OCI-LY7 (cell line): ENCODE measurements at regions not wholly inside any gene's neighbourhood (a gene's known extent, or its start where the extent isn't known, plus 50 kb on each side); places are given as distances from the start of the nearest gene placed in this dataset.

ENCODE experiments used
- BruUV-seq: library from RNA; stranded (reverse); fragments of 400-500 nt; replicated peaks from 2 replicates; lab custom pipeline; 2021; lab: Mats Ljungman, UMichigan
- CTCF ChIA-PET: fragments of 300-600 bp; sonication (Branson Sonifier 250); formaldehyde crosslinking; loops from one replicate; lab custom pipeline; 2022; ENCODE audit warnings: antibody characterized with exemption; ENCODE audit not compliant: unreplicated experiment; lab: Charles Lee
- POLR2A ChIA-PET: fragments of 300-600 bp; sonication (Branson Sonifier 250); formaldehyde crosslinking; loops from one replicate; lab custom pipeline; 2022; ENCODE audit warnings: antibody characterized with exemption; lab: Charles Lee
- DNase-seq: peaks from one replicate; pipeline ENCODE4 v3.0.0-alpha.2; 2015; ENCODE audit warnings: low spot score
- H2AFZ ChIP-seq: fragments of 200-600 bp; sonication (generic), shearing (Covaris generic); 2 replicates; pipeline ENCODE4 v1.6.1; 2014; ENCODE audit warnings: mild to moderate bottlenecking, antibody characterized with exemption, low read length, moderate library complexity
- H3K27ac ChIP-seq: fragments of 200-600 bp; sonication (generic); 2 replicates; pipeline ENCODE4 v1.5.1; 2014; ENCODE audit warnings: mixed run types, low read depth, mild to moderate bottlenecking, moderate library complexity, low read length, inconsistent platforms; ENCODE audit not compliant: poor library complexity, severe bottlenecking
- H3K36me3 ChIP-seq: fragments of 200-600 bp; sonication (generic); 2 replicates; pipeline ENCODE4 v1.6.1; 2014; ENCODE audit warnings: mild to moderate bottlenecking, antibody characterized with exemption, low read length, moderate library complexity, mixed read lengths; ENCODE audit not compliant: insufficient read depth
- H3K4me1 ChIP-seq: fragments of 200-600 bp; sonication (generic); 2 replicates; pipeline ENCODE4 v1.5.1; 2014; ENCODE audit warnings: mild to moderate bottlenecking, low read length; ENCODE audit not compliant: insufficient read depth, poor library complexity, severe bottlenecking
- H3K4me2 ChIP-seq: fragments of 200-600 bp; sonication (generic); 2 replicates; pipeline ENCODE4 v1.6.1; 2014; ENCODE audit warnings: mild to moderate bottlenecking, low read length
- H3K4me3 ChIP-seq: fragments of 200-600 bp; sonication (generic); 2 replicates; pipeline ENCODE4 v1.5.1; 2014; ENCODE audit warnings: mild to moderate bottlenecking, low read depth, low read length; ENCODE audit not compliant: poor library complexity, severe bottlenecking
- H3K79me2 ChIP-seq: fragments of 200-600 bp; sonication (generic); 2 replicates; pipeline ENCODE4 v1.6.1; 2016; ENCODE audit warnings: low read depth, mild to moderate bottlenecking, low read length, moderate library complexity, mixed read lengths; ENCODE audit not compliant: insufficient read depth
- H3K9me2 ChIP-seq: fragments of 200-600 bp; sonication (generic); 2 replicates; pipeline ENCODE4 v1.6.1; 2016; ENCODE audit warnings: mild to moderate bottlenecking, low read length, mixed read lengths; ENCODE audit not compliant: insufficient read depth
- H3K9me3 ChIP-seq: fragments of 200-600 bp; sonication (generic); 2 replicates; pipeline ENCODE4 v1.6.1; 2014; ENCODE audit warnings: mild to moderate bottlenecking, mixed run types, low read length, mixed read lengths
- H4K20me1 ChIP-seq: fragments of 200-600 bp; sonication (generic); 2 replicates; pipeline ENCODE4 v1.6.1; 2014; ENCODE audit warnings: mild to moderate bottlenecking, antibody characterized with exemption, low read length, moderate library complexity, mixed read lengths; ENCODE audit not compliant: insufficient read depth
- CTCF ChIP-seq: fragments of 200-600 bp; sonication (generic); conservative IDR thresholded peaks from 2 replicates; pipeline ENCODE4 v1.5.1; 2014; ENCODE audit warnings: mild to moderate bottlenecking, antibody characterized with exemption, low read length, moderate library complexity, mixed read lengths
- EZH2phosphoT487 ChIP-seq: fragments of 200-600 bp; sonication (generic); IDR thresholded peaks from 2 replicates; pipeline ENCODE4 v1.6.1; 2018; ENCODE audit warnings: low read depth, borderline replicate concordance, mild to moderate bottlenecking, mixed run types, antibody characterized with exemption, low read length, moderate library complexity, mixed read lengths
- intact Hi-C: fragments of 100-400 bp; cut with micrococcal nuclease; formaldehyde crosslinking; loops from one replicate; pipeline ENCODE4 v1.10.0; 2022; ENCODE audit not compliant: unreplicated experiment

GRCh38 chr12:77204083-77204482 lies 138.7 kb upstream of the E2F7 start:
- H3K9me3 ChIP-seq, result no peaks in the 10 kb centered on the region
- TF ChIP-seq CTCF (peak; percentile 31; the same call in 1 of the 2 replicates), EZH2phosphoT487 (no peak)
- H3K27ac ChIP-seq, result no peak overlapping the region
- H3K36me3 ChIP-seq, result no peaks in the 10 kb centered on the region
- intact Hi-C loops, result no loop called here
- DNase-seq, result no peak
- H3K4me1 ChIP-seq, result no peaks in the 10 kb centered on the region
- H4K20me1 ChIP-seq, result no peaks in the 10 kb centered on the region
- H3K9me2 ChIP-seq, result no peaks in the 10 kb centered on the region
- no peaks in the 10 kb centered on the region for H3K79me2 ChIP-seq
- no peak overlapping the region for H3K4me2 ChIP-seq
- CTCF ChIA-PET, result no interaction called here
- no TSS peak for BruUV-seq
- POLR2A ChIA-PET, result interaction anchor here (0.7 kb wide), 1 partner anchor 12 kb away, joined by 4 read pairs; no protein-coding TSS in a partner anchor
- no peak overlapping the region for H2AFZ ChIP-seq
- H3K4me3 ChIP-seq, result no peak overlapping the region

GRCh38 chr12:77202457-77203060 lies 137.2 kb upstream of the E2F7 start:
- ChIA-PET POLR2A (no interaction called here), CTCF (no interaction called here)
- no peaks in the 10 kb centered on the region for H4K20me1 ChIP-seq
- TF ChIP-seq CTCF (no peak), EZH2phosphoT487 (no peak)
- no peaks in the 10 kb centered on the region for H3K9me2 ChIP-seq
- H3K79me2 ChIP-seq, result no peaks in the 10 kb centered on the region
- no peaks in the 10 kb centered on the region for H3K9me3 ChIP-seq
- no peaks in the 10 kb centered on the region for H3K4me1 ChIP-seq
- H2AFZ ChIP-seq, result no peak overlapping the region
- H3K4me2 ChIP-seq, result no peak overlapping the region
- H3K36me3 ChIP-seq, result no peaks in the 10 kb centered on the region
- no peak for DNase-seq
- no TSS peak for BruUV-seq
- intact Hi-C loops, result no loop called here
- H3K4me3 ChIP-seq, result no peak overlapping the region
- no peak overlapping the region for H3K27ac ChIP-seq

DNA sequence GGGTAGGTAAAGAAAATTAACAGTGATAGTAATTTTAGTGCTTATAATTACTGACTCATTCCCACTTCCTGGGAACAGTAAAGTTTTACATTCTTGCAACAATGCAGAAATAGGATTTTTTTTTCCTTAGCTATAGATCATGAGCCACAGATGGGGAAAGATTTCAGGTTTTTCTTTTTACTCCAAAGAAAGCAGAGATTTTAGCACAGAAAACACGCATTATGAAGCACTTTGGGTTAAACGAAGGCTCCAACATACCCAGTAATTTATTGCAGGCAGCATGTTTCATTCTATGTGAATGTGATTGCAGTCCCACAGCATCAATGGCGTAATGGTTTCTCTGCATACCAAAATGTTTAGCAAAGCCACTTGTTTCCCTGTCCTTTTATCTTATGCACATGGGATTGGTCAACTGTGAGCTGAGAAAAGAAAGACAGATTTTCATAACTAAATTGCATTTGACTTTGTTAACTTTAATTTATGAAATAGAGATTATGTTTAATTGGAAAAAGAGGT lies 124.6 kb upstream of the E2F7 start:
- ChIA-PET CTCF (no interaction called here), POLR2A (interaction anchor here (0.8 kb wide), 1 partner anchor 10 kb away, joined by 3 read pairs; no protein-coding TSS in a partner anchor)
- no peak overlapping the region for H3K4me3 ChIP-seq
- no peaks in the 10 kb centered on the region for H3K9me3 ChIP-seq
- no TSS peak for BruUV-seq
- intact Hi-C loops, result no loop called here
- H3K36me3 ChIP-seq, result no peaks in the 10 kb centered on the region
- H3K4me1 ChIP-seq, result no peaks in the 10 kb centered on the region
- no peak for DNase-seq
- H3K79me2 ChIP-seq, result no peaks in the 10 kb centered on the region
- H2AFZ ChIP-seq, result no peak overlapping the region
- no peak overlapping the region for H3K4me2 ChIP-seq
- H3K27ac ChIP-seq, result no peak overlapping the region
- no peaks in the 10 kb centered on the region for H3K9me2 ChIP-seq
- no peaks in the 10 kb centered on the region for H4K20me1 ChIP-seq
- TF ChIP-seq EZH2phosphoT487 (no peak), CTCF (no peak)
